Kidney (tissue), 13 donors: ENCODE measurements at regions not wholly inside any gene's neighbourhood (a gene's known extent, or its start where the extent isn't known, plus 50 kb on each side); places are given as distances from the start of the nearest gene placed in this dataset.

Experiments
- DNase-seq, 5 donors: peaks; one replicate each; pipeline ENCODE4 v3.0.0-alpha.2; 2013 to 2020
- FAIRE-seq: peaks from 2 replicates; lab custom pipeline; 2012; peaks lifted over from hg19 to GRCh38; lab: Jason Lieb, UNC
- H3K27ac ChIP-seq, 2 donors: one replicate each; pipeline ENCODE4 v1.7.0; 2013; ENCODE audit warnings: low read depth in 2 of 2, low read length in 2 of 2, inconsistent platforms in 1 of 2
- H3K27me3 ChIP-seq: one replicate; pipeline ENCODE4 v1.7.1; 2013; ENCODE audit warnings: low read length, inconsistent platforms; ENCODE audit not compliant: control insufficient read depth, insufficient read depth
- H3K36me3 ChIP-seq, 3 donors: one replicate each; pipeline versions ENCODE4 v1.7.0 to v1.7.1; 2013; ENCODE audit warnings: low read length in 3 of 3, control low read depth in 1 of 3, inconsistent platforms in 1 of 3; ENCODE audit not compliant: insufficient read depth in 3 of 3, control insufficient read depth in 2 of 3
- H3K4me1 ChIP-seq, 3 donors: one replicate each; pipeline versions ENCODE4 v1.7.0 to v1.7.1; 2013; ENCODE audit warnings: low read length in 3 of 3, inconsistent platforms in 1 of 3, low read depth in 1 of 3; ENCODE audit not compliant: control insufficient read depth in 2 of 3, insufficient read depth in 2 of 3
- H3K4me3 ChIP-seq, 3 donors: one replicate each; pipeline versions ENCODE4 v1.7.0 to v1.8.1; 2013; ENCODE audit warnings: low read length in 3 of 3, control low read depth in 1 of 3, inconsistent platforms in 1 of 3
- H3K9ac ChIP-seq, 3 donors: one replicate each; pipeline versions ENCODE4 v1.7.0 to v1.7.1; 2013; ENCODE audit warnings: low read length in 3 of 3, control low read depth in 1 of 3, inconsistent platforms in 1 of 3
- H3K9me3 ChIP-seq, 3 donors: one replicate each; pipeline versions ENCODE4 v1.7.0 to v1.7.1; 2013; ENCODE audit warnings: low read length in 3 of 3, control low read depth in 1 of 3, inconsistent platforms in 1 of 3; ENCODE audit not compliant: control insufficient read depth in 2 of 3, insufficient read depth in 1 of 3
- CTCF ChIP-seq: IDR thresholded peaks from 3 replicates; pipeline ENCODE4 v1.5.1; 2012; ENCODE audit warnings: mild to moderate bottlenecking, moderate library complexity, borderline replicate concordance; ENCODE audit not compliant: insufficient read depth; ENCODE audit errors: extremely low read depth
- intact Hi-C: fragments of 100-400 bp; cut with DNase I; formaldehyde crosslinking; loops from one replicate; pipeline ENCODE4 v1.11.1; 2022
- donor health status: control.
- donor health status: control.
- donor health status: control.
- donor health status: control.
- donor health status: control.
- donor health status: DM: yes; HTN: yes; CAD: no.
- donor health status: Normal renal cell carcinoma (clear cell type).

GRCh38 chr14:36398463-36399291 lies 78.2 kb upstream of the MBIP start:
- H3K9ac ChIP-seq = no peak overlapping the region
- H3K4me3 ChIP-seq = no peak overlapping the region
- H3K4me1 ChIP-seq = no peaks in the 10 kb centered on the region
- FAIRE-seq (no peak), DNase-seq (no peak)
- no peaks in the 10 kb centered on the region for H3K36me3 ChIP-seq
- intact Hi-C loops = no loop called here
- H3K27ac ChIP-seq = no peak overlapping the region
- no peak for TF ChIP-seq CTCF
- peaks cover 0 to 5% (median 0%) of the 10 kb centered on the region in 3 donors for H3K9me3 ChIP-seq
- no peaks in the 10 kb centered on the region for H3K27me3 ChIP-seq

DNA sequence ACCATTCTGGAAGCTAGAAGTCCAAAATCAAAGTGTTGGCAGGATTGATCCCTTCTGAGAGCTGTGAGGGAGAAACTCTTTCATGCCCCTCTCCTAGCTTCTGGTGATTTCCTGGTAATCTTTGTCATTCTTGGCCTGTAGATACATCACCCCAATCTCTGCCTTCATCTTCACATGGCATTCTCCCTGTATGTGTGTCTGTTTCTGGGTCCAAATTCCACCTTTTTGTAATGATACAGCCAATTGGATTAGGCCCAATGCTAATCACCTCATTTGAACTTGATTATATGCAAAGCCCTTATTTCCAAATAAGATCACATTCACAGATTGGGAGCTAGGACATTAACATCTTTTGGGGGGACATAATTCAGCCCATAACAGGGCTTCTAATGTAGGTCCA lies 76.9 kb upstream of the MBIP start:
- Histone ChIP-seq H3K27me3 (no peaks in the 10 kb centered on the region), H3K9ac (no peak overlapping the region), H3K4me3 (no peak overlapping the region), H3K9me3 (peaks cover 0 to 5% (median 0%) of the 10 kb centered on the region in 3 donors), H3K36me3 (no peaks in the 10 kb centered on the region), H3K27ac (no peak overlapping the region), H3K4me1 (no peaks in the 10 kb centered on the region)
- no peak for FAIRE-seq
- intact Hi-C loops = no loop called here
- no peak for DNase-seq
- no peak for TF ChIP-seq CTCF

GRCh38 chr14:36396798-36397197 lies 76.4 kb upstream of the MBIP start:
- Histone ChIP-seq H3K9ac (no peak overlapping the region), H3K4me3 (no peak overlapping the region), H3K36me3 (no peaks in the 10 kb centered on the region), H3K27me3 (no peaks in the 10 kb centered on the region), H3K27ac (no peak overlapping the region), H3K4me1 (no peaks in the 10 kb centered on the region), H3K9me3 (peaks cover 0 to 5% (median 0%) of the 10 kb centered on the region in 3 donors)
- no peak for FAIRE-seq
- no peak for DNase-seq
- intact Hi-C loops = no loop called here
- TF ChIP-seq CTCF = no peak
